RWPE1 (cell line): ENCODE measurements at regions not wholly inside any gene's neighbourhood (a gene's known extent, or its start where the extent isn't known, plus 50 kb on each side); places are given as distances from the start of the nearest gene placed in this dataset.

ENCODE experiments used
- CTCF ChIA-PET: fragments of 350-600 bp; sonication (Branson Sonifier 250); formaldehyde crosslinking; extraction: SDS; loops from one replicate; lab custom pipeline; 2021; lab: Yijun Ruan, JAX
- POLR2A ChIA-PET: fragments of 400-600 bp; formaldehyde crosslinking; extraction: SDS; loops from one replicate; lab custom pipeline; 2020; ENCODE audit warnings: antibody characterized with exemption; ENCODE audit not compliant: low non-redundant PET; lab: Yijun Ruan, JAX
- DNase-seq: peaks from one replicate; pipeline ENCODE4 v3.0.0; 2012; ENCODE audit warnings: low spot score
- H3K27ac ChIP-seq: fragments of 450-650 bp; 2 replicates; pipeline ENCODE4 v1.5.1; 2017
- TF ChIP-seq, protein P1 (sequence below): fragments of 450-650 bp; conservative IDR thresholded peaks from 2 replicates; pipeline ENCODE4 v1.5.1; 2017; ENCODE audit warnings: low read depth, mild to moderate bottlenecking

DNA sequence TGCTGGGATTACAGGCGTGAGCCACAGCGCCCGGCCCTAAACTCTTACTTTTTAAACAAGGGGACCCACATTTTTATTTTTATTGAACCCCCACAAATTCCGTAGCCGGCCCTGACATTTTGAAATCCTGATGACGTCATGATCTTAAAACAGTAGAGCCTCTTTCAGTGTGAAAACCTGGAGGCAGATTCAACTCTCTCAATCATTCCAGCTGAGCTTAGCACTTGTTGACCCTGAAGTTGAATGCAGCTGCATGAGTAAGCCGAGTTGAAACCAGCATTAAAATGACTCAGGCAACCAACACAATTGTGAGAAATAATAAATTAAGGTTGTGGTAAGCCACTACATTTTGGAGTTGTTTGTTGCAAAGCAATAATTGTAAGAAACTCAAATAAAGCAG lies 93.9 kb upstream of the ADGRL4 start:
- H3K27ac ChIP-seq, result no peak overlapping the region
- TF ChIP-seq, protein P1, sequence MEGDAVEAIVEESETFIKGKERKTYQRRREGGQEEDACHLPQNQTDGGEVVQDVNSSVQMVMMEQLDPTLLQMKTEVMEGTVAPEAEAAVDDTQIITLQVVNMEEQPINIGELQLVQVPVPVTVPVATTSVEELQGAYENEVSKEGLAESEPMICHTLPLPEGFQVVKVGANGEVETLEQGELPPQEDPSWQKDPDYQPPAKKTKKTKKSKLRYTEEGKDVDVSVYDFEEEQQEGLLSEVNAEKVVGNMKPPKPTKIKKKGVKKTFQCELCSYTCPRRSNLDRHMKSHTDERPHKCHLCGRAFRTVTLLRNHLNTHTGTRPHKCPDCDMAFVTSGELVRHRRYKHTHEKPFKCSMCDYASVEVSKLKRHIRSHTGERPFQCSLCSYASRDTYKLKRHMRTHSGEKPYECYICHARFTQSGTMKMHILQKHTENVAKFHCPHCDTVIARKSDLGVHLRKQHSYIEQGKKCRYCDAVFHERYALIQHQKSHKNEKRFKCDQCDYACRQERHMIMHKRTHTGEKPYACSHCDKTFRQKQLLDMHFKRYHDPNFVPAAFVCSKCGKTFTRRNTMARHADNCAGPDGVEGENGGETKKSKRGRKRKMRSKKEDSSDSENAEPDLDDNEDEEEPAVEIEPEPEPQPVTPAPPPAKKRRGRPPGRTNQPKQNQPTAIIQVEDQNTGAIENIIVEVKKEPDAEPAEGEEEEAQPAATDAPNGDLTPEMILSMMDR, result no peak
- ChIA-PET CTCF (no interaction called here), POLR2A (no interaction called here)
- peak; percentile 32 for DNase-seq

DNA sequence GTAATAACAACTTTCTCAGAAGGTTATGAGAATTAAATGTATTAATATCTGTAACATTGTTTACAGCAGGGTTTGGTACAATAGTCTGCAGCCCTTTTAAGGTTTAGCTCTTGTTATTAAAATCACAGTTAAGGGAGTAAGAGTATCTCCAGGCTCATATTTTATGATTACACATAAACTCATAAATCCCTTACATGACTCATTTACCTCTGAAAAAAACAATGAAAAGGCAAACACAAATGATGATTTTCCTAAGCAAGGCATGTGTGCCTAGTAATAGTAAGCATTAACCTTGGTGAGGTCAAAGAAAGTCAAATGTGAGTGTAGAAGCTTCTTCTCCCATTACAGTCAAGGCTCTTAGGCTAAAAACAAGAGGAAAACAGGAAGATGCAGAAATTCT lies 84.5 kb upstream of the ADGRL4 start:
- POLR2A ChIA-PET, result no interaction called here
- no peak overlapping the region for H3K27ac ChIP-seq
- TF ChIP-seq, protein P1, result no peak
- CTCF ChIA-PET, result no interaction called here
- no peak for DNase-seq

DNA sequence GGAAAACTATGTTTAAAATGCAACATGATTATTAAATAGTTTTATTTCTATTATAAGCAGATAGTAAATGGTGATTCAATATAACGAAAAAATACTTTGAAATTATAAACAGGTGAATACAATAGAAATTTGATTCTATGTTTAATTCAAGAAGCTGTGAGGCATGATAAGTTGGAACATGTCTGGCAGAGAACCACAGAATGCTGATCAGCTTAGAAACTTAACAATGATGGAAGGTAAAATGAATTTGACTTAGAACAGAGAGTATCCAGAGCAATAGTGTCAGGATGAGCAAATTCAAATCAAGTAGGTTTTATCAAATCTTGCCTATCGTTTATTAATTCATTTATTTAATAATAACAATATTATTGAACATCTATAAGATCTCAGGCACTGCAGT lies 83.4 kb upstream of the ADGRL4 start:
- TF ChIP-seq, protein P1, result no peak
- no peak for DNase-seq
- ChIA-PET CTCF (interaction anchor here (0.7 kb wide), 1 partner anchor 16 kb away, joined by 3 read pairs; no protein-coding TSS in a partner anchor), POLR2A (no interaction called here)
- no peak overlapping the region for H3K27ac ChIP-seq

DNA sequence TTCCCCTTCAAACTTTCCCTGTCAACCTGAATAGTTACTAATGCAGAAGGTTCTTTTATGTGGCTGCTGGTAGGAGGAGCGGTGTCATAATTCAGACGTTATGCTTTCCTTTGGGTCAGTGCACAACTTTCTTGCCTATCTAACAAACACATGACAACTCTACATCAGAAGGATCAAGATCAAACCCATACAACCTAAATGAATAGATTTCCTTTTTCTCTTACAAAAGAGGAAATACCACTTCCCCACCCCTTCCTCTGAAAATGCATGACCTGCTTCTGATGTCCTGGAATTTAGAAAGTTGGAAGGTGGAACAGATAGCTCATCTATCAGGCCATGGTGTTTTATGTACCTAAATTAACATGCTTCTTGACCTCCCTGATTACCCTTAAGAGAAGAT lies 75.7 kb upstream of the ADGRL4 start:
- CTCF ChIA-PET, result no interaction called here
- POLR2A ChIA-PET, result no interaction called here
- no peak overlapping the region for H3K27ac ChIP-seq
- TF ChIP-seq, protein P1, result no peak
- DNase-seq, result no peak

DNA sequence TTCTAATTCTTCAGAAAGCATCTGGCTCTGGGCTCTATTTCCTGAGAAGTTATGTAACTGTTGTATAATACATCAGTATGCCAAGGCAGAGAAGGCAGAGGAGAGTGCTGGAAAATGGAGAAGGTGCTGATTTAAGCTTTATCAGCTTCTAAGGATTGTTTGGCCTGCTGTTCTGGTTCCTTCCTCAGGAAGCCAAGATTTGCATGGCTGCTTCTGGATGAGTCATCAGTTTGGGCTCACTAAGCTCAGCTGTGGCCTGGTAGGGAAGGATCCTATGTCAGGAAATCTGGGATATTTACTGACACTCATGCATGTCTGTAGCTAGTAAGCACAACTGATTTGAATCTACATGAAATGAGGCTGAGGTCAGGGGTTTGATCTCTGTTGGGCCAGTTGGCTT lies 73.2 kb upstream of the ADGRL4 start:
- ChIA-PET CTCF (no interaction called here), POLR2A (no interaction called here)
- H3K27ac ChIP-seq, result no peak overlapping the region
- peak; percentile 17 for DNase-seq
- TF ChIP-seq, protein P1, result no peak

DNA sequence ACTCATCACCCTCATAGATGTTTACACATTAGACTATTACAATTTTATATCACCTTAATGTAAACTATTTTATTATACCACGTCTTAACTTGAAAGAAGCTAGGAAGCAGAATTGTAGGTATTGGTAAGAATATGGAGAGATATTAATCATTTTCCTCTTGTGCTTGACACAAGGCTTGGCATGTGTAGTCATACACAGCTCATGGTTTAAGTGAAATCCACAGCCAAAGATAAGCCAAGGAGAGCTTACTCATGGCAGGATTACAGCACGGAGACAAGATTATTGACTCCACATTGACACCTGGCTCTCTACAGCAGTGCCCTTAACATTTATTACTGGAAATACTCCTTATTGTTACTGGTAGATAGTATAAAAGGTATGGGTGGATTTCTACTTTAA lies 68.4 kb upstream of the ADGRL4 start:
- POLR2A ChIA-PET, result no interaction called here
- CTCF ChIA-PET, result no interaction called here

More for the DNA sequence above, 68.4 kb upstream of the ADGRL4 start:
- H3K27ac ChIP-seq, result no peak overlapping the region
- DNase-seq, result no peak
- TF ChIP-seq, protein P1, result no peak
